ENCODE measurements at regions not wholly inside any gene's neighbourhood (a gene's known extent, or its start where the extent isn't known, plus 50 kb on each side); places are given as distances from the start of the nearest gene placed in this dataset.

GRCh38 chr14:71270111-71270510 is 362.9 kb downstream of the PCNX1 start:
- TF ChIP-seq CTCF (IDR thresholded peaks at IDR 0.05): no peak
- no peak for TF ChIP-seq POLR2A (IDR thresholded peaks at IDR 0.05)

Data from uterus (tissue), 2 donors.